Stomach (tissue), 8 donors: ENCODE measurements at regions not wholly inside any gene's neighbourhood (a gene's known extent, or its start where the extent isn't known, plus 50 kb on each side); places are given as distances from the start of the nearest gene placed in this dataset.

ENCODE experiments used
- DNase-seq, 2 donors: peaks; one replicate each; pipeline versions ENCODE4 v3.0.0 to v3.0.0-alpha.2; 2013 to 2019
- H3K27ac ChIP-seq, 5 donors: fragments of 200-600 bp in 4 of 5; sonication (generic) in 4 of 5; one replicate each; pipeline ENCODE4 v1.5.1; 2013 to 2019; ENCODE audit warnings: mild to moderate bottlenecking in 1 of 5, moderate library complexity in 1 of 5
- H3K27me3 ChIP-seq, 3 donors: fragments of 200-600 bp; sonication (generic); one replicate each; pipeline ENCODE4 v1.5.1; 2017 to 2019; ENCODE audit warnings: mixed run types in 1 of 3
- H3K36me3 ChIP-seq, 4 donors: fragments of 200-600 bp; sonication (generic); 1 replicate in 3 of 4; 2 replicates in 1 of 4; pipeline ENCODE4 v1.5.1; 2016 to 2019
- H3K4me1 ChIP-seq, 4 donors: fragments of 200-600 bp; sonication (generic); one replicate each; pipeline ENCODE4 v1.5.1; 2016 to 2019
- H3K4me3 ChIP-seq, 4 donors: fragments of 200-600 bp; sonication (generic) in 3 of 4; one replicate each; pipeline ENCODE4 v1.5.1; 2016 to 2019; ENCODE audit warnings: mild to moderate bottlenecking in 1 of 4
- H3K9me3 ChIP-seq, 4 donors: fragments of 200-600 bp; sonication (generic); one replicate each; pipeline ENCODE4 v1.5.1; 2016 to 2019
- CTCF ChIP-seq, 7 experiments: fragments of 450-650 bp in 4 of 7; fragments of 200-600 bp in 3 of 7; sonication (generic) in 3 of 7; IDR thresholded peaks; one replicate each; pipeline ENCODE4 v1.5.1; 2016 to 2019; ENCODE audit warnings: antibody characterized with exemption in 7 of 7, control low read depth in 2 of 7, mild to moderate bottlenecking in 1 of 7
- EP300 ChIP-seq: sonication (generic); formaldehyde crosslinking; IDR thresholded peaks from one replicate; pipeline ENCODE4 v1.6.1; 2017; ENCODE audit warnings: antibody characterized with exemption
- POLR2A ChIP-seq, 4 donors: fragments of 450-650 bp; IDR thresholded peaks; one replicate each; pipeline ENCODE4 v1.6.1; 2016; ENCODE audit warnings: antibody characterized with exemption in 4 of 4, control low read depth in 2 of 4, mild to moderate bottlenecking in 1 of 4, moderate library complexity in 1 of 4
- POLR2AphosphoS5 ChIP-seq, 3 donors: sonication (generic); formaldehyde crosslinking; IDR thresholded peaks; one replicate each; pipeline ENCODE4 v1.6.1; 2016; ENCODE audit warnings: antibody characterized with exemption in 3 of 3
- WGBS, 5 donors: extraction: QIAGEN DNeasy Blood & Tissue Kit in 3 of 5; methylation state at CpG; one replicate each; pipeline versions ENCODE4 v1.1.5 to v1.1.7; 2013 to 2018; 5-methylcytosine and 5-hydroxymethylcytosine counted together
- intact Hi-C: fragments of 100-400 bp; cut with DNase I; formaldehyde crosslinking; loops from one replicate; pipeline ENCODE4 v1.15.1; 2023; ENCODE audit warnings: low total_unique reads
- donor health status: healthy with polysubstance abuse.
- donor health status: Bipolar disorder and iron deficiency.
- donor health status: healthy.

GRCh38 chr18:28575123-28575522 is 398.2 kb upstream of the CDH2 start:
- intact Hi-C loops, result no loop called here

GRCh38 chr18:28574175-28574574 is 397.2 kb upstream of the CDH2 start:
- 69 to 84% (median 75%) methylated on average over 1 of the region's 1 CpG for WGBS, 5 donors
- Histone ChIP-seq H3K27me3 (no peaks in the 10 kb centered on the region), H3K27ac (no peak overlapping the region), H3K4me1 (no peaks in the 10 kb centered on the region), H3K4me3 (no peak overlapping the region), H3K36me3 (no peaks in the 10 kb centered on the region), H3K9me3 (no peaks in the 10 kb centered on the region)
- no peak for TF ChIP-seq POLR2AphosphoS5 (IDR thresholded peaks at IDR 0.05)
- TF ChIP-seq EP300, result no peak
- TF ChIP-seq POLR2A (IDR thresholded peaks at IDR 0.05), result no peak
- TF ChIP-seq CTCF (IDR thresholded peaks at IDR 0.05), result no peak
- DNase-seq, result no peak
- intact Hi-C loops, result no loop called here

More at GRCh38 chr18:28575123-28575522, 398.2 kb upstream of the CDH2 start:
- Histone ChIP-seq H3K27me3 (no peaks in the 10 kb centered on the region), H3K27ac (no peak overlapping the region), H3K4me3 (no peak overlapping the region), H3K9me3 (no peaks in the 10 kb centered on the region), H3K4me1 (no peaks in the 10 kb centered on the region), H3K36me3 (no peaks in the 10 kb centered on the region)
- DNase-seq, result no peak
- 76 to 88% (median 79%) methylated on average over 3 of the region's 3 CpGs for WGBS, 5 donors
- no peak for TF ChIP-seq CTCF (IDR thresholded peaks at IDR 0.05)
- no peak for TF ChIP-seq EP300
- no peak for TF ChIP-seq POLR2A (IDR thresholded peaks at IDR 0.05)
- TF ChIP-seq POLR2AphosphoS5 (IDR thresholded peaks at IDR 0.05), result no peak

- Histone ChIP-seq H3K9me3 (no peaks in the 10 kb centered on the region), H3K4me3 (no peak overlapping the region), H3K4me1 (no peaks in the 10 kb centered on the region), H3K27ac (no peak overlapping the region), H3K27me3 (no peaks in the 10 kb centered on the region), H3K36me3 (no peaks in the 10 kb centered on the region)
- DNase-seq, result no peak
- WGBS, 5 donors, result 62 to 75% (median 70%) methylated on average over 2 of the region's 2 CpGs
- intact Hi-C loops, result no loop called here
- TF ChIP-seq EP300 (no peak), POLR2AphosphoS5 (IDR thresholded peaks at IDR 0.05) (no peak), POLR2A (IDR thresholded peaks at IDR 0.05) (no peak), CTCF (IDR thresholded peaks at IDR 0.05) (no peak)
Observed at GRCh38 chr18:28571929-28572328, 395.0 kb upstream of the CDH2 start.

- intact Hi-C loops, result no loop called here
- Histone ChIP-seq H3K27ac (no peak overlapping the region), H3K4me1 (no peaks in the 10 kb centered on the region), H3K9me3 (no peaks in the 10 kb centered on the region), H3K4me3 (no peak overlapping the region), H3K27me3 (no peaks in the 10 kb centered on the region), H3K36me3 (no peaks in the 10 kb centered on the region)
- TF ChIP-seq EP300 (no peak), POLR2A (IDR thresholded peaks at IDR 0.05) (no peak), POLR2AphosphoS5 (IDR thresholded peaks at IDR 0.05) (no peak), CTCF (IDR thresholded peaks at IDR 0.05) (no peak)
- DNase-seq, result no peak
Observed at GRCh38 chr18:28560331-28560730, 383.4 kb upstream of the CDH2 start.
